Adrenal gland (tissue), 5 donors: ENCODE measurements at regions not wholly inside any gene's neighbourhood (a gene's known extent, or its start where the extent isn't known, plus 50 kb on each side); places are given as distances from the start of the nearest gene placed in this dataset.

Experiments
- POLR2A ChIP-seq, 2 donors: fragments of 450-650 bp; IDR thresholded peaks; one replicate each; pipeline ENCODE4 v1.6.1; 2017; ENCODE audit warnings: antibody characterized with exemption in 2 of 2, mild to moderate bottlenecking in 2 of 2, moderate library complexity in 1 of 2
- TF ChIP-seq, protein P1 (sequence below), 6 experiments: fragments of 450-650 bp in 4 of 6; fragments of 200-600 bp in 2 of 6; sonication (generic) in 1 of 6; IDR thresholded peaks; 1 replicate in 5 of 6; 2 replicates in 1 of 6; pipeline versions ENCODE4 v1.5.1 to v1.8.0; 2016 to 2021; ENCODE audit warnings: antibody characterized with exemption in 6 of 6, mild to moderate bottlenecking in 2 of 6, moderate library complexity in 1 of 6
- donor health status: DM: no; HTN: no; CAD: no.

DNA sequence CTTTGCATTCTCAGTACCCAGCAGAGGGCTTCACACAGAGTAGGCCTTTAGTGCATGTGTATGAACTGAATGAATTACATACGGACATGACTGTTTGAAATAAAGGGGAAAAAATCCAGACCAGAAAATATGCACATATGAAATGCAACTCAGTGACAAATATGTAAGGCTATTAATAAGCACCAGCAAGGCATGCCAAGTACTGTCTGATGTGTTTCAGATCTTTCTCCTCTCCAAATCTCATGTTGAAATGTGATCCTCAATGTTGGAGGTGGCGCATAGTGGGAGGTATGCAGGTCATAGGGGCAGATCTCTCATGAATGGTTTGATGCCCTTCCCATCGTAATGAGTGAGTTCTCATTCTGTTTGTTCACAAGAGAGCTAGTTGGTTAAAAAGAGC, 87.3 kb upstream of the TOMM7 start:
- TF ChIP-seq, protein P1, sequence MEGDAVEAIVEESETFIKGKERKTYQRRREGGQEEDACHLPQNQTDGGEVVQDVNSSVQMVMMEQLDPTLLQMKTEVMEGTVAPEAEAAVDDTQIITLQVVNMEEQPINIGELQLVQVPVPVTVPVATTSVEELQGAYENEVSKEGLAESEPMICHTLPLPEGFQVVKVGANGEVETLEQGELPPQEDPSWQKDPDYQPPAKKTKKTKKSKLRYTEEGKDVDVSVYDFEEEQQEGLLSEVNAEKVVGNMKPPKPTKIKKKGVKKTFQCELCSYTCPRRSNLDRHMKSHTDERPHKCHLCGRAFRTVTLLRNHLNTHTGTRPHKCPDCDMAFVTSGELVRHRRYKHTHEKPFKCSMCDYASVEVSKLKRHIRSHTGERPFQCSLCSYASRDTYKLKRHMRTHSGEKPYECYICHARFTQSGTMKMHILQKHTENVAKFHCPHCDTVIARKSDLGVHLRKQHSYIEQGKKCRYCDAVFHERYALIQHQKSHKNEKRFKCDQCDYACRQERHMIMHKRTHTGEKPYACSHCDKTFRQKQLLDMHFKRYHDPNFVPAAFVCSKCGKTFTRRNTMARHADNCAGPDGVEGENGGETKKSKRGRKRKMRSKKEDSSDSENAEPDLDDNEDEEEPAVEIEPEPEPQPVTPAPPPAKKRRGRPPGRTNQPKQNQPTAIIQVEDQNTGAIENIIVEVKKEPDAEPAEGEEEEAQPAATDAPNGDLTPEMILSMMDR (IDR thresholded peaks at IDR 0.05): no peak
- TF ChIP-seq POLR2A (IDR thresholded peaks at IDR 0.05): no peak
